ENCODE measurements at regions not wholly inside any gene's neighbourhood (a gene's known extent, or its start where the extent isn't known, plus 50 kb on each side); places are given as distances from the start of the nearest gene placed in this dataset.

DNA sequence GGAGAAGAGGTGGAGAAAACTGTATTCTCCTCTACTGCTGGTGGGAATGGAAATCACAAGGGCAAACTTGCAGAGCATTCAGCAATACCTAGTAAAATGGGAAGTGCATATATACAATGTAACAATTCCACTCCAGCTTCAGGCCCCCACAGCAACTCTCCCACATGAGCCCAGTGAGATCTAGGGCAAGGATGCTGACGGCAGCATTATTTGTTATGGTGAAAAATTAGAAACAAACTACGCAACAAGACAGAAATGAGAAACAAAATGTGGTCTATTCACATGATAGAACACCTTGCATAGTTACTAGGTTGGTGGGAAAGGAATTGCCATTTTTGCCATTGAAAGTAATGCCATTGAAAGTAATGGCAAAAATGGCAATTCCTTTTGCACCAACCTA, 98.9 kb upstream of the SRSF6 start:
- TF ChIP-seq ATF3 (IDR thresholded peaks at IDR 0.05) (no peak), YY1 (IDR thresholded peaks at IDR 0.05) (no peak), CTCF (IDR thresholded peaks at IDR 0.05; ENCODE audit: low read depth, low read length, missing input control) (no peak), TAF1 (conservative IDR thresholded peaks at IDR 0.05) (no peak), RAD21 (IDR thresholded peaks at IDR 0.05) (no peak), GABPA (IDR thresholded peaks at IDR 0.05 in 1 of 2, conservative IDR thresholded peaks at IDR 0.05 in 1 of 2) (no peak), EGR1 (IDR thresholded peaks at IDR 0.05; ENCODE audit: low read depth in 2 of 2) (no peak), SP1 (IDR thresholded peaks at IDR 0.05) (no peak)
